Transverse colon (tissue), 4 donors: ENCODE measurements at regions not wholly inside any gene's neighbourhood (a gene's known extent, or its start where the extent isn't known, plus 50 kb on each side); places are given as distances from the start of the nearest gene placed in this dataset.

Experiments used
- DNase-seq: peaks from one replicate; pipeline ENCODE4 v3.0.0-alpha.2; 2019
- H3K27ac ChIP-seq, 4 donors: fragments of 200-600 bp; sonication (generic); 2 replicates each; pipeline ENCODE4 v1.5.1; 2016 to 2018; ENCODE audit warnings: inconsistent platforms in 4 of 4
- H3K27me3 ChIP-seq: fragments of 200-600 bp; sonication (generic); 2 replicates; pipeline ENCODE4 v1.5.1; 2017; ENCODE audit warnings: inconsistent platforms
- H3K36me3 ChIP-seq, 4 donors: fragments of 200-600 bp; sonication (generic); 2 replicates each; pipeline ENCODE4 v1.5.1; 2017 to 2019; ENCODE audit warnings: inconsistent platforms in 4 of 4
- H3K4me1 ChIP-seq, 4 donors: fragments of 200-600 bp; sonication (generic); 2 replicates each; pipeline ENCODE4 v1.5.1; 2017 to 2020; ENCODE audit warnings: inconsistent platforms in 4 of 4
- H3K4me3 ChIP-seq, 4 donors: fragments of 200-600 bp; sonication (generic); 1 replicate in 1 of 4; 2 replicates in 3 of 4; pipeline versions ENCODE4 v1.5.1 to v1.6.1; 2017 to 2019; ENCODE audit warnings: inconsistent platforms in 4 of 4
- H3K9me3 ChIP-seq, 2 donors: fragments of 200-600 bp; sonication (generic); 2 replicates each; pipeline ENCODE4 v1.5.1; 2017 to 2019; ENCODE audit warnings: inconsistent platforms in 2 of 2
- EP300 ChIP-seq: sonication (generic); formaldehyde crosslinking; IDR thresholded peaks from one replicate; pipeline ENCODE4 v1.6.1; 2017; ENCODE audit warnings: antibody characterized with exemption, low read depth
- POLR2A ChIP-seq: fragments of 450-650 bp; IDR thresholded peaks from one replicate; pipeline ENCODE4 v1.6.1; 2016; ENCODE audit warnings: antibody characterized with exemption, mild to moderate bottlenecking, moderate library complexity
- POLR2AphosphoS5 ChIP-seq, 3 donors: sonication (generic); formaldehyde crosslinking; IDR thresholded peaks; one replicate each; pipeline ENCODE4 v1.6.1; 2016; ENCODE audit warnings: antibody characterized with exemption in 3 of 3
- WGBS, 2 donors: methylation state at CpG; one replicate each; pipeline ENCODE4 v1.1.5; 2018; ENCODE audit warnings: low coverage in 1 of 2; 5-methylcytosine and 5-hydroxymethylcytosine counted together
- in situ Hi-C, 4 donors: fragments of 200-750 bp; cut with MboI; loops; one replicate each; pipeline versions ENCODE4 v1.15.0 to v1.15.1; 2017; ENCODE audit warnings: low sequenced_read_pairs in 3 of 4, low pct_ligation_motif_present in 1 of 4, low pct_unique_long_range_greater_than_20kb in 1 of 4
- intact Hi-C: fragments of 100-400 bp; cut with DNase I; formaldehyde crosslinking; loops from one replicate; pipeline ENCODE4 v1.15.1; 2023; ENCODE audit warnings: low total_unique reads
- TF ChIP-seq, protein P1 (sequence below), 5 experiments: fragments of 200-600 bp in 3 of 5; fragments of 450-650 bp in 2 of 5; sonication (generic) in 3 of 5; IDR thresholded peaks; 1 replicate in 2 of 5; 2 replicates in 3 of 5; pipeline ENCODE4 v1.5.1; 2016 to 2017; ENCODE audit warnings: antibody characterized with exemption in 5 of 5, inconsistent platforms in 3 of 5, mild to moderate bottlenecking in 2 of 5, moderate library complexity in 1 of 5

DNA sequence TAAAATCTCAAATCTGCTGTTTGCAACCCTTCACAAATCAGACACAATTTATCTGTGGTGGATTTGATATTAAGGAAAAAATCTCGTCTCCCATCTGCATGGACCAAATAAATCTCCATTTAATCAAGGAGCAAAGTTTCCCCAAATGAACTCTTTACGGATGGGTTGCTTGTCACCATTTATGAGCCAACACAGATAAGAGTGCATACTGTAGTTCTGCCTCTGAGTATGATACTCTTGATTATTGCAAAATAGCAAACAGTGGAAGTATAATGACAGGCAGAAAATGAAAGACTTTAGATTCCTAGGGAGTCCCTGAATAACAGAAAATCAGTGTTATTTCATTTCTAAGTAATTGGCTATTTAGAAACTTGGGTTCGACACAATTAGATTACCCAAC, 1395.9 kb downstream of the FAM181B start:
- H3K27ac ChIP-seq = no peak overlapping the region
- no peaks in the 10 kb centered on the region for H3K27me3 ChIP-seq
- no peak for DNase-seq
- TF ChIP-seq, protein P1, sequence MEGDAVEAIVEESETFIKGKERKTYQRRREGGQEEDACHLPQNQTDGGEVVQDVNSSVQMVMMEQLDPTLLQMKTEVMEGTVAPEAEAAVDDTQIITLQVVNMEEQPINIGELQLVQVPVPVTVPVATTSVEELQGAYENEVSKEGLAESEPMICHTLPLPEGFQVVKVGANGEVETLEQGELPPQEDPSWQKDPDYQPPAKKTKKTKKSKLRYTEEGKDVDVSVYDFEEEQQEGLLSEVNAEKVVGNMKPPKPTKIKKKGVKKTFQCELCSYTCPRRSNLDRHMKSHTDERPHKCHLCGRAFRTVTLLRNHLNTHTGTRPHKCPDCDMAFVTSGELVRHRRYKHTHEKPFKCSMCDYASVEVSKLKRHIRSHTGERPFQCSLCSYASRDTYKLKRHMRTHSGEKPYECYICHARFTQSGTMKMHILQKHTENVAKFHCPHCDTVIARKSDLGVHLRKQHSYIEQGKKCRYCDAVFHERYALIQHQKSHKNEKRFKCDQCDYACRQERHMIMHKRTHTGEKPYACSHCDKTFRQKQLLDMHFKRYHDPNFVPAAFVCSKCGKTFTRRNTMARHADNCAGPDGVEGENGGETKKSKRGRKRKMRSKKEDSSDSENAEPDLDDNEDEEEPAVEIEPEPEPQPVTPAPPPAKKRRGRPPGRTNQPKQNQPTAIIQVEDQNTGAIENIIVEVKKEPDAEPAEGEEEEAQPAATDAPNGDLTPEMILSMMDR (IDR thresholded peaks at IDR 0.05) = no peak
- TF ChIP-seq EP300 (no peak), POLR2A (no peak), POLR2AphosphoS5 (IDR thresholded peaks at IDR 0.05) (no peak)
- WGBS, 2 donors = 55 to 60% methylated on average over 3 of the region's 3 CpGs
- in situ Hi-C loops (no loop called here), intact Hi-C loops (no loop called here)
- H3K4me1 ChIP-seq = no peaks in the 10 kb centered on the region
- H3K9me3 ChIP-seq = no peaks in the 10 kb centered on the region
- no peak overlapping the region for H3K4me3 ChIP-seq
- H3K36me3 ChIP-seq = no peaks in the 10 kb centered on the region

DNA sequence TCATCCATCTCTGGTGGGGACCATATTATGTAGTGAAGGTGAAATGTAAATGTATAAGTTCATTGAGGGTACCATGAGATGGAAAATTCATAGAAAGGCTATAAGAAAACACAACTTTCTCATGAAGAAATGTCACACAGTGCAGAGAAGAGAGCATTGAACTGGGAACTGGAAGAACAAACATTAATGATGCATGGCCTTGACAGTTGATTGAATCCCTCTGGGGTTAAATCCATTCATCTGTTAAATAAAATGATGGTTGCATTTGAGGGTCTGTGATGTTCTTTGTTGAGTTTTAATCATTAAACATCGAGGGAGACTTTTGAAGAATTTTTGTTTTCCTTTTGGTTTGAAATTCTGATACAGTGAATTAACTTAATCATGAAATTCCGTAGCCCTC, 1401.4 kb downstream of the FAM181B start:
- intact Hi-C loops = no loop called here
- in situ Hi-C loops = no loop called here
- Histone ChIP-seq H3K4me1 (peaks cover 0 to 3% (median 0%) of the 10 kb centered on the region in 4 donors), H3K9me3 (no peaks in the 10 kb centered on the region), H3K36me3 (no peaks in the 10 kb centered on the region), H3K4me3 (no peak overlapping the region), H3K27ac (no peak overlapping the region), H3K27me3 (no peaks in the 10 kb centered on the region)
- 65% methylated on average over 2 of the region's 2 CpGs for WGBS, 2 donors
- no peak for DNase-seq
- TF ChIP-seq EP300 (no peak), POLR2AphosphoS5 (IDR thresholded peaks at IDR 0.05) (no peak), POLR2A (no peak)
- TF ChIP-seq, protein P1 (IDR thresholded peaks at IDR 0.05) = no peak

DNA sequence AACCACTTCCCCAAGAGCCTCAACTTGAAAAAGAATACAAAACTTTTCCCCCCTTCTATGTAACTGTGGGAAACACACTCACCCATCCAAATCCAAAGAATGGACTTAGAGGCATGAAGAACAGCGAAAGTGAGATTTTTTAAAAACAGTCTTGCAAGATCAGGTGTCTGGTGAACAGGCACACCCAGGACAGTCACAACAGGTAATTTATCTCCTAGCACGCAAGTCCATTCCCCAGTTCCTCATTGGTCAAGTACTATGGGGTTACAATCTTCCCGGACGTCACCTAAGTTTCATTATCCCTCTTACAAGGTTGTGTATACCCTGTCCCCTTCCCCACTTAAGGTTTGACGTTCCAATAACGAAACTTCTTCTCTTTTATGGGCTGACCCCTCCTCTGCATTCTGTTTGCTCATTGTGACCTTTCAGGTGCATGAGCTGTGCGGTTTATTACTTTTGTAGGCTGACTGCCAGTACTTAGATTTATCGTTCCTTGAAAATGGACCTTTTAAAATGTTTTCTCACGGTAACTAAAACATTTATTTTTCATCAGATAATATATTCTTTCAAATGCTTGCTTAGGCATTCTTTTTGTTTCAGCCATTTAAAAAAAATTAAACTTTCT, 1401.9 kb downstream of the FAM181B start:
- Histone ChIP-seq H3K36me3 (no peaks in the 10 kb centered on the region), H3K9me3 (no peaks in the 10 kb centered on the region), H3K27me3 (no peaks in the 10 kb centered on the region), H3K27ac (no peak overlapping the region), H3K4me1 (peaks cover 0 to 3% (median 0%) of the 10 kb centered on the region in 4 donors), H3K4me3 (no peak overlapping the region)
- no peak for DNase-seq
- in situ Hi-C loops (no loop called here), intact Hi-C loops (no loop called here)
- TF ChIP-seq EP300 (no peak), POLR2A (no peak), POLR2AphosphoS5 (IDR thresholded peaks at IDR 0.05) (no peak)
- TF ChIP-seq, protein P1 (IDR thresholded peaks at IDR 0.05) = no peak
- 42 to 43% methylated on average over 9 of the region's 9 CpGs for WGBS, 2 donors

DNA sequence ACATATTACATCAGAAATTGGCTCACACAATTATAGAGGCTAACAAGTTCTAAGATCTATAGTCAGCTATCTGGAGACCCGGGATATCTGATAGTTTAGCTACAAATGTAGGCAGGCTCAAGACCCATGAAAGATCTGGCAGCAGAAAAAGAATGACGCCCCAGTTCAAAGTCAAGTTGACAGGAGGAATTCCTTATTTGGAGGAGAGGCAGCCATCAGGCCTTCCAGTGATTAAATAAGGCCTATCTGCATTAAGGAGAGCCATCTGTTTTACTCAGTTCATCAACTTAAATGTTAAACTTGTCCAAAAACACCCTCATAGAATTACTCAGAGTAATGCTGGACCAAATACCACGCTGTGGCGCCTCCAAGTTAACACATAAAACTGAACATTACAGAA, 1402.6 kb downstream of the FAM181B start:
- Histone ChIP-seq H3K27me3 (no peaks in the 10 kb centered on the region), H3K27ac (no peak overlapping the region), H3K4me3 (no peak overlapping the region), H3K36me3 (no peaks in the 10 kb centered on the region), H3K9me3 (no peaks in the 10 kb centered on the region), H3K4me1 (peaks cover 0 to 3% (median 0%) of the 10 kb centered on the region in 4 donors)
- DNase-seq = no peak
- in situ Hi-C loops = no loop called here
- 75 to 89% methylated on average over 2 to 4 of the region's 4 CpGs for WGBS, 2 donors
- intact Hi-C loops = no loop called here
- TF ChIP-seq EP300 (no peak), POLR2AphosphoS5 (IDR thresholded peaks at IDR 0.05) (no peak), POLR2A (no peak)
- TF ChIP-seq, protein P1 (IDR thresholded peaks at IDR 0.05) = no peak
